Naive thymus-derived CD4-positive, alpha-beta T cell (primary cell): ENCODE measurements at regions not wholly inside any gene's neighbourhood (a gene's known extent, or its start where the extent isn't known, plus 50 kb on each side); places are given as distances from the start of the nearest gene placed in this dataset.

Experiments
- ATAC-seq: fragments of 150-1000 bp; cut with Tn5 transposase; 2 replicates; pipeline ENCODE4 v1.10.0; 2021; ENCODE audit warnings: mild to moderate bottlenecking, moderate library complexity
- CTCF ChIA-PET: fragments of 350-600 bp; sonication (Branson Sonifier 250); formaldehyde crosslinking; loops from one replicate; lab custom pipeline; 2021; ENCODE audit warnings: antibody characterized with exemption; lab: Charles Lee
- POLR2A ChIA-PET: fragments of 350-600 bp; sonication (Branson Sonifier 250); formaldehyde crosslinking; loops from one replicate; lab custom pipeline; 2021; ENCODE audit warnings: antibody characterized with exemption, inconsistent platforms; lab: Charles Lee
- DNase-seq, 9 donors: peaks; one replicate each; pipeline versions ENCODE4 v3.0.0 to v3.0.0-alpha.2; 2020 to 2022; ENCODE audit warnings: mixed read lengths in 1 of 9
- H3K27ac ChIP-seq: one replicate; pipeline ENCODE4 v1.7.0; 2013; ENCODE audit warnings: mild to moderate bottlenecking, low read depth, low read length, moderate library complexity
- H3K27me3 ChIP-seq, 2 donors: one replicate each; pipeline ENCODE4 v1.7.0; 2013; ENCODE audit warnings: low read length in 2 of 2, mild to moderate bottlenecking in 2 of 2, moderate library complexity in 2 of 2; ENCODE audit not compliant: control insufficient read depth in 2 of 2, insufficient read depth in 2 of 2
- H3K36me3 ChIP-seq, 3 experiments: 1 replicate in 2 of 3; 2 replicates in 1 of 3; pipeline ENCODE4 v1.7.0; 2013; ENCODE audit warnings: low read length in 3 of 3, mild to moderate bottlenecking in 3 of 3, moderate library complexity in 1 of 3; ENCODE audit not compliant: insufficient read depth in 3 of 3, control insufficient read depth in 2 of 3
- H3K4me1 ChIP-seq, 2 donors: one replicate each; pipeline ENCODE4 v1.7.0; 2013; ENCODE audit warnings: low read length in 2 of 2, mild to moderate bottlenecking in 2 of 2, moderate library complexity in 1 of 2; ENCODE audit not compliant: control insufficient read depth in 2 of 2, insufficient read depth in 2 of 2
- H3K4me3 ChIP-seq: 2 replicates; pipeline ENCODE4 v1.7.0; 2013; ENCODE audit warnings: mild to moderate bottlenecking, low read length
- H3K9me3 ChIP-seq, 3 experiments: 1 replicate in 2 of 3; 2 replicates in 1 of 3; pipeline ENCODE4 v1.7.0; 2013; ENCODE audit warnings: low read length in 3 of 3; ENCODE audit not compliant: control insufficient read depth in 2 of 3
- H3K27ac Mint-ChIP-seq, 9 donors: one replicate each; pipeline ENCODE4 v1.8.0; 2020 to 2022; ENCODE audit warnings: mixed read lengths in 9 of 9, mild to moderate bottlenecking in 8 of 9, moderate library complexity in 5 of 9, inconsistent platforms in 2 of 9
- H3K27me3 Mint-ChIP-seq, 5 donors: one replicate each; pipeline ENCODE4 v1.8.0; 2021 to 2022; ENCODE audit warnings: mixed read lengths in 5 of 5, mild to moderate bottlenecking in 1 of 5
- H3K36me3 Mint-ChIP-seq, 5 donors: one replicate each; pipeline ENCODE4 v1.8.0; 2020 to 2022; ENCODE audit warnings: mixed read lengths in 5 of 5, mild to moderate bottlenecking in 3 of 5, inconsistent platforms in 1 of 5
- H3K4me1 Mint-ChIP-seq, 7 donors: one replicate each; pipeline ENCODE4 v1.8.0; 2020 to 2022; ENCODE audit warnings: mixed read lengths in 7 of 7, mild to moderate bottlenecking in 3 of 7, inconsistent platforms in 1 of 7
- H3K4me3 Mint-ChIP-seq, 10 donors: one replicate each; pipeline ENCODE4 v1.8.0; 2020 to 2022; ENCODE audit warnings: mild to moderate bottlenecking in 10 of 10, mixed read lengths in 10 of 10, moderate library complexity in 6 of 10, inconsistent platforms in 2 of 10
- H3K9me3 Mint-ChIP-seq, 11 donors: one replicate each; pipeline ENCODE4 v1.8.0; 2020 to 2022; ENCODE audit warnings: mixed read lengths in 11 of 11, mild to moderate bottlenecking in 4 of 11, inconsistent platforms in 1 of 11, moderate library complexity in 1 of 11
- intact Hi-C, 2 donors: fragments of 100-400 bp; cut with micrococcal nuclease; formaldehyde crosslinking; loops; one replicate each; pipeline ENCODE4 v1.15.1; 2023

- Mint-ChIP-seq H3K27me3 (peaks cover 9 to 23% (median 12%) of the 10 kb centered on the region in 5 donors), H3K9me3 (peaks cover 0 to 13% (median 6%) of the 10 kb centered on the region in 11 donors), H3K4me3 (no peak overlapping the region), H3K4me1 (peaks cover 0 to 1% (median 0%) of the 10 kb centered on the region in 7 donors), H3K36me3 (no peaks in the 10 kb centered on the region), H3K27ac (no peak overlapping the region)
- no peak for DNase-seq
- Histone ChIP-seq H3K4me1 (no peaks in the 10 kb centered on the region), H3K36me3 (no peaks in the 10 kb centered on the region), H3K4me3 (no peak overlapping the region), H3K27ac (no peak overlapping the region), H3K9me3 (no peaks in the 10 kb centered on the region), H3K27me3 (peaks cover 0 to under 1% of the 10 kb centered on the region in 2 donors)
- intact Hi-C loops, result no loop called here
- ChIA-PET CTCF (no interaction called here), POLR2A (interaction anchor here (0.7 kb wide), 1 partner anchor 1901 kb away, joined by 6 read pairs; no protein-coding TSS in a partner anchor)
- ATAC-seq, result no peak
These were observed 137.0 kb upstream of the LMO4 start for GRCh38 chr1:87191646-87192045.

- intact Hi-C loops, result no loop called here
- no peak overlapping the region for H3K4me3 ChIP-seq
- no peak overlapping the region for H3K4me3 Mint-ChIP-seq
- peaks cover 0 to 1% (median 0%) of the 10 kb centered on the region in 7 donors for H3K4me1 Mint-ChIP-seq
- H3K36me3 ChIP-seq, result no peaks in the 10 kb centered on the region
- H3K4me1 ChIP-seq, result no peaks in the 10 kb centered on the region
- ChIA-PET POLR2A (no interaction called here), CTCF (no interaction called here)
- ATAC-seq, result no peak
- DNase-seq, result no peak
- H3K36me3 Mint-ChIP-seq, result no peaks in the 10 kb centered on the region
- peaks cover 0 to 7% of the 10 kb centered on the region in 2 donors for H3K27me3 ChIP-seq
- H3K9me3 Mint-ChIP-seq, result peaks cover 0 to 13% (median 6%) of the 10 kb centered on the region in 11 donors
- H3K27me3 Mint-ChIP-seq, result peaks cover 11 to 31% (median 16%) of the 10 kb centered on the region in 5 donors
- H3K27ac ChIP-seq, result no peak overlapping the region
- no peak overlapping the region for H3K27ac Mint-ChIP-seq
- no peaks in the 10 kb centered on the region for H3K9me3 ChIP-seq
These were observed 134.4 kb upstream of the LMO4 start for GRCh38 chr1:87194271-87194774.

- H3K9me3 Mint-ChIP-seq, result peaks cover 0 to 13% (median 6%) of the 10 kb centered on the region in 11 donors
- intact Hi-C loops, result no loop called here
- CTCF ChIA-PET, result no interaction called here
- no peak overlapping the region for H3K27ac ChIP-seq
- no peak overlapping the region for H3K4me3 ChIP-seq
- no peaks in the 10 kb centered on the region for H3K4me1 ChIP-seq
- H3K9me3 ChIP-seq, result no peaks in the 10 kb centered on the region
- ATAC-seq (no peak), DNase-seq (no peak)
- H3K36me3 Mint-ChIP-seq, result no peaks in the 10 kb centered on the region
- POLR2A ChIA-PET, result no interaction called here
- no peaks in the 10 kb centered on the region for H3K36me3 ChIP-seq
- peaks cover 10 to 36% (median 16%) of the 10 kb centered on the region in 5 donors for H3K27me3 Mint-ChIP-seq
- peaks cover 0 to 1% (median 0%) of the 10 kb centered on the region in 7 donors for H3K4me1 Mint-ChIP-seq
- no peak overlapping the region for H3K4me3 Mint-ChIP-seq
- H3K27ac Mint-ChIP-seq, result no peak overlapping the region
- H3K27me3 ChIP-seq, result peaks cover 0 to 7% of the 10 kb centered on the region in 2 donors
These were observed 133.8 kb upstream of the LMO4 start for GRCh38 chr1:87194856-87195255.

- no peaks in the 10 kb centered on the region for H3K4me1 ChIP-seq
- H3K36me3 Mint-ChIP-seq, result no peaks in the 10 kb centered on the region
- CTCF ChIA-PET, result no interaction called here
These were observed 132.4 kb upstream of the LMO4 start for GRCh38 chr1:87196110-87196827.

GRCh38 chr1:87197156-87197555 is 131.5 kb upstream of the LMO4 start:
- DNase-seq (no peak), ATAC-seq (no peak)
- no peak overlapping the region for H3K4me3 Mint-ChIP-seq
- H3K27ac Mint-ChIP-seq, result no peak overlapping the region
- intact Hi-C loops, result no loop called here
- H3K36me3 Mint-ChIP-seq, result no peaks in the 10 kb centered on the region
- no peaks in the 10 kb centered on the region for H3K36me3 ChIP-seq
- CTCF ChIA-PET, result no interaction called here
- no peak overlapping the region for H3K4me3 ChIP-seq
- POLR2A ChIA-PET, result no interaction called here
- H3K27me3 Mint-ChIP-seq, result peaks cover 17 to 45% (median 32%) of the 10 kb centered on the region in 5 donors
- H3K4me1 Mint-ChIP-seq, result peaks cover 0 to 2% (median under 1%) of the 10 kb centered on the region in 7 donors
- no peaks in the 10 kb centered on the region for H3K4me1 ChIP-seq
- no peak overlapping the region for H3K27ac ChIP-seq
- peaks cover 0 to 13% (median 6%) of the 10 kb centered on the region in 11 donors for H3K9me3 Mint-ChIP-seq
- H3K9me3 ChIP-seq, result no peaks in the 10 kb centered on the region
- H3K27me3 ChIP-seq, result peaks cover 0 to 7% of the 10 kb centered on the region in 2 donors

More at GRCh38 chr1:87196110-87196827, 132.4 kb upstream of the LMO4 start:
- POLR2A ChIA-PET, result no interaction called here
- Histone ChIP-seq H3K9me3 (no peaks in the 10 kb centered on the region), H3K27me3 (peaks cover 0 to 7% of the 10 kb centered on the region in 2 donors), H3K36me3 (no peaks in the 10 kb centered on the region), H3K27ac (no peak overlapping the region), H3K4me3 (no peak overlapping the region)
- Mint-ChIP-seq H3K27me3 (peaks cover 15 to 44% (median 27%) of the 10 kb centered on the region in 5 donors), H3K27ac (no peak overlapping the region), H3K4me1 (peaks cover 0 to 1% (median 0%) of the 10 kb centered on the region in 7 donors), H3K4me3 (no peak overlapping the region), H3K9me3 (peaks cover 0 to 13% (median 6%) of the 10 kb centered on the region in 11 donors)
- ATAC-seq (no peak), DNase-seq (no peak)
- intact Hi-C loops, result no loop called here

- intact Hi-C loops, result no loop called here
- no peak overlapping the region for H3K4me3 ChIP-seq
- DNase-seq, result no peak
- Mint-ChIP-seq H3K4me3 (no peak overlapping the region), H3K9me3 (peaks cover 0 to 13% (median 6%) of the 10 kb centered on the region in 11 donors), H3K27ac (no peak overlapping the region), H3K4me1 (peaks cover 3 to 6% (median 6%) of the 10 kb centered on the region in 7 donors), H3K27me3 (peaks cover 20 to 50% (median 34%) of the 10 kb centered on the region in 5 donors), H3K36me3 (no peaks in the 10 kb centered on the region)
- ChIA-PET POLR2A (no interaction called here), CTCF (no interaction called here)
- H3K9me3 ChIP-seq, result no peaks in the 10 kb centered on the region
- H3K36me3 ChIP-seq, result no peaks in the 10 kb centered on the region
- no peak for ATAC-seq
- no peak overlapping the region for H3K27ac ChIP-seq
- no peaks in the 10 kb centered on the region for H3K4me1 ChIP-seq
- H3K27me3 ChIP-seq, result peaks cover 0 to 7% of the 10 kb centered on the region in 2 donors
These were observed 131.0 kb upstream of the LMO4 start for GRCh38 chr1:87197641-87198040.
